HG02970 (cell line): ENCODE measurements at regions not wholly inside any gene's neighbourhood (a gene's known extent, or its start where the extent isn't known, plus 50 kb on each side); places are given as distances from the start of the nearest gene placed in this dataset.

Experiments used
- ATAC-seq: cut with Tn5 transposase; IDR thresholded peaks from one replicate; pipeline ENCODE4 v1.9.1; 2021; ENCODE audit warnings: mild to moderate bottlenecking, moderate library complexity, moderate number of reproducible peaks; ENCODE audit not compliant: unreplicated experiment, low FRiP score

GRCh38 chr7:25279705-25280104 is 51.4 kb upstream of the NPVF start:
- no peak for ATAC-seq

- no peak for ATAC-seq
Measured at GRCh38 chr7:25280181-25280580, 51.9 kb upstream of the NPVF start.

GRCh38 chr7:25282194-25282593 is 53.9 kb upstream of the NPVF start:
- no peak for ATAC-seq

DNA sequence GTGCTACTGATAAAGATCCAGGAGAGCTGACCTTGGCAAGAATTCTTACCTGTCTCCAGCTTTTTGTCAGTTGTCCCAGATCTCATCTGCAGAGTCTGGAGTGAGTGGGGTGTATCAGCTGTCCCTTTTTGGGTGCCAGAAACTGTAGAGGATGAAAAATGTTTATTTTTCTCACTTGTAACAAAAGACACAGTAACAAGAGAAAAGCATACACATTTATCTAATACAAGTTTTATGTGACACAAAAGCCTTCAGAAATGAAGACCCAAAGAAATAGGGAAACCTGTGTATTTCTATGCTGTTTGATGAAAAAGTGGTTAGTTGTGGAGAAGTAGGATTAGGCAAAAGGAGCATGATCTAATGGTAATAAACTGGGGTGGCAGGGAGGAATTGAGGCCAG is 58.5 kb upstream of the NPVF start:
- no peak for ATAC-seq

GRCh38 chr7:25287291-25287690 is 59.0 kb upstream of the NPVF start:
- no peak for ATAC-seq

- ATAC-seq: no peak
Measured at GRCh38 chr7:25288556-25289307, 60.4 kb upstream of the NPVF start.

DNA sequence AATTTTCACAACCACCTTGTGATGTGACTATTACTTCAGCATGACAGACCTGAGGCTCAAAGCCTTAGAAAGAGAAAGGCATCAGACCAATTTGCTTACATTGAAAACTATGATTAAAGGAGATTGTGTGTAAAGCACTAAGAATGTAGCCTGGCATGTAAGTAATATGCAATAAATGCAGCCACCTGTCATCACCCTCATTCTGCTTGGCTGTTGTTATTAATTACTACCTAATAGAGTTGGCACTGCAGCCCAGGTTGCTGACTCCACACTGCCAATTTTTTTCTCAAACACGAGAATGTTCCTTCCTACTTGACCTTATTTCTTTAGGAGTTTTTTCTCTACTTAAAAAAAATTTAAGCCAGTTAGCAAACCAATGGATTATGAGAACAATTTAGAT is 61.2 kb upstream of the NPVF start:
- ATAC-seq: no peak

GRCh38 chr7:25294624-25295023 is 66.3 kb upstream of the NPVF start:
- ATAC-seq: no peak

DNA sequence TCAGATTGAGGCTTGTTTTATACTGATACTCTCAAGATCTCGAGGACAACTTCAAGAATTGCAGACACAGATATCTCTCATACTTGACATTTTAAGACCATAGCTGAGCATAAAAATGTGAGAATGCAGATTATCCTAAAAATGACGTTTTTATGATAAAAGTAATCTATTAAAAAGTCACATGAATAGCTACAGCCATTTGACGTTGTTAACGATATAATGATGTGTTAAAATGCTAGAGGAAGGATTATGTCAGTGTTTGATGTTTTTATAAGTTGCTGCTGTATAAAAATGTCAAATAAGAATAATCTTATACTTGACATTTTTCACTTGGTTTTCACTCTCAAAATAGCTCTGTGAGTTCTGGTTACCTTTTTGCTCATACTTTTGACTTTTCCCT is 67.1 kb upstream of the NPVF start:
- no peak for ATAC-seq

GRCh38 chr7:25296086-25296485 is 67.8 kb upstream of the NPVF start:
- no peak for ATAC-seq

DNA sequence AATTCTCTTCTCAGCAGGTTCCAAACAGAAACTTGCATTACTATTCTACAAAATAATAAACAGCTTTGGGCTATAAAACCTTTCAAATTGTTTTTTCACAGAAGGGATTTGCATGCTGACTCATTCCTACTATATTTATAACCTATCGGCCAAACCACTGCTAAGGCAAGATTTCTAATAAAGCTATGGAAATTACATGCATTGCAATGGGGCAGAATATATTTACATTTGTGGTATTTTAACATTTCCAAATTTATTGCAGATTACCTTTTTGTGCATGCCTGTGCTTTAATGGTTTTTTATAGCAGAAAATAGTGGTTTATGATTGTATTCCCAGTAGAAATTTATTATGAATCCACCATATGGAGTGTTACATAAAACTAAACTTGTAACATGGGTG is 69.0 kb upstream of the NPVF start:
- no peak for ATAC-seq

GRCh38 chr7:25303281-25304181 is 75.2 kb upstream of the NPVF start:
- no peak for ATAC-seq

DNA sequence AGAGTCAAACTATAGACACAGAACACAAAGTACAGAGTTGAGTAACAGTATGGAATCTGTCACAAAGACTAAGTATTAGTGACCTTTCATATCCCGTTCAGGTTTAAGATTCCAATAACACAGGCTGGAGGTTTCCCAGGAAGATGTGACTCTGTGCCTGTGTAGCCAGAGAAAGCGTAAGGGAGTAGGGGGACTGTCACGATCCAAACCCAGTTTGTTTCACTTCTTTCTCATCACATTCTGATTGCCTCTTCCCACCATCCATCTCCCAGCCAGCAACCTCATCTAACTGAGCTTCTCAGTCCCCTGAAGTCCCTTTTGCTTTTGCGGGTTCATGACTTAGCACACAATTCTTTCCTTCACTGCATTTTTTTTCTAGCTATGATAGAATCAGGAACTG is 76.4 kb upstream of the NPVF start:
- no peak for ATAC-seq

GRCh38 chr7:25305831-25306230 is 77.5 kb upstream of the NPVF start:
- ATAC-seq: no peak

- ATAC-seq: no peak
Measured at GRCh38 chr7:25307624-25308023, 79.3 kb upstream of the NPVF start.

GRCh38 chr7:25308246-25308645 is 80.0 kb upstream of the NPVF start:
- no peak for ATAC-seq

DNA sequence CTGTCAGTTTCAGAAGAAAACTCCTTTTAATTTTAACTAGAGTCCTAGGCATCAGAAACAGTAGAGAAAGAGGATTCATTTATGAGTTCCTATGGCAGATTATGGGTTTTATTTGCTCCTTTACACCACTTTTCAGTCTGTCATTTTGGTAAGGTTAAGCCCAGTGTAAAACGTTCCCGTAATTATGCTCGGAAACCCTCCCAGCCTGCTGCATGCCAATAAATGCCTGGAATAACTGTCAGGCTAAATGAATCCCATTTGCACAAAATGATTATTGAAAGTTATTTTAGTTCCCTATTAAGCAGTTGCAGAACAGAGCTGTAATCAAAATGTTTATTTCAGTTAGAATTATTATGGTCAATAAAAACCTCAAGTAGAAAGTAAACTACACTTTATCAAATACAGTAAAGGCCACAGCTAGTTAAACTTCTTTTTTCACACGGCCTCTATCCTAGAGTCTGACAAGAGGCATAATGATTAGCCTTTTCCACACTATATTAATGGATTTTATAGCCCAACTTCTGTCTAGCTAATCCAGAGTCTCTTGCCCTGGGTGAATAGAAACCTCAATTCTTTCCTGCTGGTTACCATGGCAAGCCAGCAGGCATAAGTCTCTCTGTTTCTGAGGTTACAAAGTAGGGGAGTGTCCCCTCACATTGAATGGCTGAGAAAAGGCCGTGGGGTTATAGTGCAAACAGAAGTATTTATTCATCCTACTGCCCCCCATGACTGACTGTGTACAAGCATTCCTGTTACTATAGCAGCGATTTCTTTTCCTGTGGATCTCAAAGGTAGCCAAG is 80.8 kb upstream of the NPVF start:
- ATAC-seq: no peak

DNA sequence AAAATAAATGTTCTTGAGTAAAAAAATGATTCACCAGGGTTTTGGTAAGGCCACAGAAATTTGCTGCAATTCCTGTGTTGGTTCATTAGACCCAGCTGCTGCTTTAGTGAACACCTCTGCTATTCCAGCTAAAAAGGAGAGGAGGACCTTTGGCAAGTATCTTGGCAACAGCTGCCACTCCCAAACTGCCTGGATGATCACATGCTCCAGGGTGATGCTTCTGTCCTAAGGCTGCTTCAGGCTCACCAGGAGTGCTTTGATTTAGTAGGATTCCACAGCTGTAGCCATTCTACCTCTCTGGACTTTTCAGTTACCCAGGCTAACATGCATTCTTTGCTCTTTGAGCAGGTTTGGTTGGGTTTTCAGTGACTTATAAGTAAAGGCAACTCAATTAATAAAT is 82.6 kb upstream of the NPVF start:
- no peak for ATAC-seq

DNA sequence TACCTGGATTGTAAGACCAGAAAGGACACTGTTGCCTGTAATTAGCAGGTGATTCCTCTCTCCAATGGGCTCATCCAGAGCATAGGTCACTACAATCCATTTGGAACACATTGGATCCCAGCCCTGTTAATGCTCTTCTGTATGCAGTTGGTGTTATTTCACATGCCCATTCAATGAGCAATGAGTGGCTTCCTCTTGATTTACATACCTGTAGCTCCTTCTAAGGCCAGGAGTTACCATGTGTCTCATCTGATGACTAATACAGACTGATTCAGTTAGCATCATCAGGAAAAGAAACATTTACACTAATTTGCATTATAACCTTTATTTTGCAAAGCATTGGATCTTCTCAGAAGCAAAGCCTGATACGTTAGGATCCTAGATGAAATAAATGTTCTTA is 83.1 kb upstream of the NPVF start:
- no peak for ATAC-seq

GRCh38 chr7:25312968-25313367 is 84.7 kb upstream of the NPVF start:
- ATAC-seq: no peak

GRCh38 chr7:25313526-25313925 is 85.2 kb upstream of the NPVF start:
- ATAC-seq: no peak
